Epithelial cell of esophagus (primary cell): ENCODE measurements at regions not wholly inside any gene's neighbourhood (a gene's known extent, or its start where the extent isn't known, plus 50 kb on each side); places are given as distances from the start of the nearest gene placed in this dataset.

Experiments
- DNase-seq: peaks from one replicate; pipeline ENCODE4 v3.0.0; 2010; ENCODE audit warnings: low read depth
- H3K4me3 ChIP-seq: 2 replicates; pipeline ENCODE4 v1.5.1; 2011; ENCODE audit warnings: mild to moderate bottlenecking, low read length, control low read depth
- TF ChIP-seq, protein P1 (sequence below): IDR thresholded peaks from 2 replicates; pipeline ENCODE4 v1.5.1; 2011; ENCODE audit warnings: low read depth, mild to moderate bottlenecking, low read length, control low read depth, inconsistent platforms; ENCODE audit not compliant: insufficient read depth; ENCODE audit errors: missing control alignments

GRCh38 chr2:122156176-122156890, 400.9 kb downstream of the TSN start:
- TF ChIP-seq, protein P1, sequence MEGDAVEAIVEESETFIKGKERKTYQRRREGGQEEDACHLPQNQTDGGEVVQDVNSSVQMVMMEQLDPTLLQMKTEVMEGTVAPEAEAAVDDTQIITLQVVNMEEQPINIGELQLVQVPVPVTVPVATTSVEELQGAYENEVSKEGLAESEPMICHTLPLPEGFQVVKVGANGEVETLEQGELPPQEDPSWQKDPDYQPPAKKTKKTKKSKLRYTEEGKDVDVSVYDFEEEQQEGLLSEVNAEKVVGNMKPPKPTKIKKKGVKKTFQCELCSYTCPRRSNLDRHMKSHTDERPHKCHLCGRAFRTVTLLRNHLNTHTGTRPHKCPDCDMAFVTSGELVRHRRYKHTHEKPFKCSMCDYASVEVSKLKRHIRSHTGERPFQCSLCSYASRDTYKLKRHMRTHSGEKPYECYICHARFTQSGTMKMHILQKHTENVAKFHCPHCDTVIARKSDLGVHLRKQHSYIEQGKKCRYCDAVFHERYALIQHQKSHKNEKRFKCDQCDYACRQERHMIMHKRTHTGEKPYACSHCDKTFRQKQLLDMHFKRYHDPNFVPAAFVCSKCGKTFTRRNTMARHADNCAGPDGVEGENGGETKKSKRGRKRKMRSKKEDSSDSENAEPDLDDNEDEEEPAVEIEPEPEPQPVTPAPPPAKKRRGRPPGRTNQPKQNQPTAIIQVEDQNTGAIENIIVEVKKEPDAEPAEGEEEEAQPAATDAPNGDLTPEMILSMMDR: no peak
- H3K4me3 ChIP-seq: no peak overlapping the region
- DNase-seq: no peak

DNA sequence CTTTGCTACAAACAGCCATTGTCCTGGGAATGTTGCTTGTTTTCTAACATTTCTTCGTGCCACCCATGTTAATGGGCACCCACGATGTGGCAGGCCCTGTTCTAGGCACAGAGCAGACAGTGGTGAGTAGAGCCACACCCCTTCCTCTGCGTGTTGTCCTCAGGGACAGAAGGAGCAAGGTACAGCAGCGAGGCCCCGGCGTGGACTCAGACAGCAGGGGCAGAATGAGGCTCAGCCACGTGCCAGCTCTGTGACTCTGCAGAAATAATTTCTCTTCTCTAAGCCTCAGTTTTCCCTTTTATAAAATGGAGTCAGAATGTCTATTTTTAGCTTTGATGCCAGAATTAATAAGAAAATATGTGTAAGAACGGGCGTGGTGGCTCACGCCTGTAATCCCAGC, 401.7 kb downstream of the TSN start:
- H3K4me3 ChIP-seq: no peak overlapping the region
- TF ChIP-seq, protein P1: no peak
- DNase-seq: no peak

DNA sequence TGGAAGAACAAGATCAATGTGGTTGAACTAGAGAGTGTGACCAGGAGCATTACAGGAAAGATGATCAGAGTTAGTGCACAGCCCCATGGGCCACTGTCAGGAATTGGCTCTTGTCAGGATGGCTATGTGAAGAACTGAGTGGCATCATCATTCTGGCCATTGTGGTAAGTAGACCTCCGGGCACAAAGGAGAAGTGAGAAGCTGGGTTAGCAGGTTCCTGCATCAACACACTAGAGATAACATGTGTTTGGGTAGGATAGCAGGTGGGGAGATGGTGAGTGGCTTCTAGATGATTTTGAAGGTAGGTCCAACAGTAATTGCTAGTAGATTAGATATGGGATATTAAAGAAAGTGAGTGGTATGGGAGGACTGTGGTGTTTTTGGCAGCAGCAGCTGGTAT, 408.2 kb downstream of the TSN start:
- no peak for DNase-seq
- H3K4me3 ChIP-seq: no peak overlapping the region
- TF ChIP-seq, protein P1: no peak

GRCh38 chr2:122164964-122165363, 409.5 kb downstream of the TSN start:
- TF ChIP-seq, protein P1: no peak
- no peak overlapping the region for H3K4me3 ChIP-seq
- DNase-seq: no peak

GRCh38 chr2:122166820-122167219, 411.4 kb downstream of the TSN start:
- no peak for DNase-seq
- TF ChIP-seq, protein P1: no peak
- no peak overlapping the region for H3K4me3 ChIP-seq

- no peak for DNase-seq
- TF ChIP-seq, protein P1: no peak
Measured at GRCh38 chr2:122167515-122167914, 412.1 kb downstream of the TSN start.

GRCh38 chr2:122168799-122169198, 413.3 kb downstream of the TSN start:
- H3K4me3 ChIP-seq: no peak overlapping the region
- TF ChIP-seq, protein P1: no peak
- DNase-seq: no peak

More at GRCh38 chr2:122167515-122167914, 412.1 kb downstream of the TSN start:
- no peak overlapping the region for H3K4me3 ChIP-seq
